SHP77 (cell line): ENCODE measurements at regions not wholly inside any gene's neighbourhood (a gene's known extent, or its start where the extent isn't known, plus 50 kb on each side); places are given as distances from the start of the nearest gene placed in this dataset.
"Not testable (repeated sequence)": the region's sequence is repeated elsewhere in the genome, so short reads cannot be mapped to it uniquely, and the experiment has no call there.

Experiments
- DNase-seq, 2 experiments: peaks; one replicate each; lab custom pipeline; 2025; lab: John Stamatoyannopoulos, UW

- no peak for DNase-seq
These were observed 962.1 kb downstream of the KCNJ18 start for GRCh38 chr17:22654447-22654846.

DNA sequence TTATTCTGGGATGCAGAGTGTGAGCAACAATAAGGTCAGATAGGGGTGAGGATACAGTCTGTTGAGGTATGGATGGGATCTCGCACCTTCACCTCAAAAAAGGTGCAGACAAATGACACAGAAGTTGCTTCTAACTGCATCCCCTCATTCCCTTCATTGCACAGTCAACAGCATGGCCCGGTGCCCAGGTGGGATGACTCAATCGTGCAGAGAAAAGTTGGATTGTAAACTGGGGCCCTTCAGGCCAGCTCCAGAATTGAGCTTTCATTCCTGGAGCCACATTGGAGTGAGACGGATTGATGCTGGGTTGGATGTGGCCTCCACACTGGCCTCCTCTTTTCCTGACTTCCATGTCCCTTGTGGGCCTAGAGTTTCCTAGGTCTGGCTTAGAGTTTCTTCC lies 977.4 kb downstream of the KCNJ18 start:
- no peak for DNase-seq

GRCh38 chr17:22671110-22671509 lies 978.8 kb downstream of the KCNJ18 start:
- no peak for DNase-seq

- DNase-seq = no peak
These were observed 999.9 kb downstream of the KCNJ18 start for GRCh38 chr17:22692066-22692805.

GRCh38 chr17:22692806-22693171 lies 1000.5 kb downstream of the KCNJ18 start:
- no peak for DNase-seq

DNA sequence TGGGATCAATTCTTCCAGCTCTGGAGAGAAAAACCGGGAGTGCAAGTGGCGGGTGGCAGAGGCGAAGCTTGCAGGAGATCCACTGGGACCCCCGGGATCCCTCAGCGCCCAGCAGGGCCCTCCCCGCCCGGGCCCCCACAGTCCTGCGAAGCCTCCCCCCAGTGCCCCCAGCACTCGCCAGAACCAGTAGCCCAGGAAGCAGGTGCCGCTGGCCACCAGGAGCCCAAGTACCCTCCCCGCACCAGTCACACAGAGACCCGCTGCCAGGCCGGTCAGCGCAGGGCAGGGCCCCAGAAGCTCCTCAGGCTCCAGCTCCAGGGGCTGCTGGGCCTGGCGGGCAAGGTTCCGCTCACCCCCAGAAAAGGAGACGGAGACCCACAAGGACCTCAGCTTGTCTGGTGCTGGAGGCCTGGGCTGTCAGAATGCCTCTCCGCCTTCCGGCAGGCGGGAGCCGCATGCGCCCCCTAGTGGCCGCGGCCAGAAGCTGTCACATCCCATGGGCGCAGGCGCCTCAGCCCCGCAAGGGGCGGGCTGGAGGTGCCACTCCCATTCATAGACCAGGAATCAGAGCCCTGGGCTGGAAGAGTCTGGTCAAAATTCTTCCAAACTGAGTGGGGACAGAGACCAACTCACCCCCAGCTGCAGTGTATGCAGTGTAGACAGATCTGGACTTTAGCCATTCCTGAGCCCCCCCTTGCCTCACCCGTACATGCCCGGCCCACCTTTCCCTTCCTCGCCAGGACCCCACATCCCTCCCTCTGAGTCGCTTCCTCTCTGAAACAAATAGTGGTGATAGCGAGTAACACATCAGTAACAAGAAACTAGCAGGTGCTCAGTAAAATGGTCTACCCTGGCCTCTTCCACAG lies 1002.3 kb downstream of the KCNJ18 start:
- DNase-seq = peak; percentile 17 to 33

DNA sequence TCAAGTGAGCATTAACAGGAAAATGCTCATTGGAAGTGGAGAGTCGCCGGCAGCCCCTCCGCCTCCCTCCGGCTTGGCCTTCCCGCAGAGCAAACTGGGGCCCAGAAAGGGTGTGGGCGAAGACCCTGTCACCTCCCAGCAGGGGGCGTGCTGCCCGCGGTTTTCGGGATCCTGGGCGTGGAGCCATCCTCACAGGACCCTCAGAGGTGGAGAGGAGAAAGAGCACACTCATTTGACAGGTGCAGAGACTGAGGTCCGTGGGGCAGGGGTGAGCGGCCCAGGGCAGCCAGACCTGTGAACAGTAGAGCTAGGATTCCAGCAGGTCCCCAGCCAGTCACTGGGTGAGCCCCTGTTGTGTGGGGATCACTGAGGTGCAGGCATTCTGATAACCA lies 1002.9 kb downstream of the KCNJ18 start:
- DNase-seq = no peak

DNA sequence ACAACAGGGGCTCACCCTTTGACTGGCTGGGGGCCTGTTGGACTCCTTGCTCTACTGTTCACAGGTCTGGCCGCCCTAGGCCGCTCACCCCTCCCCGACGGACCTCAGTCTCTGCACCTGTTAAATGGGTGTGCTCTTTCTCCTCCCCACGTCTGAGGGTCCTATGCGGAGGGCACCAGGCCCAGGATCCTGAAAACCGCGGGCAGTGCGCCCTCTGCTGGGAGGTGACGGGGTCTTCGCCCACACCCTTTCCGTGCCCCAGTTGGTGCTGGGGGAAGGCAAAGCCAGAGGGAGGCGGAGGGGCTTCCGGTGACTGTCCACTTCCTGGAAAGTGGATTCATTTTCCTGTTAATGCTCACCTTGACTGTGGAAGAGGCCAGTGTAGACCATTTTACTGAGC lies 1010.9 kb downstream of the KCNJ18 start:
- DNase-seq = peak in 1 of 2 experiments; percentile 20

GRCh38 chr17:22703786-22704441 lies 1011.6 kb downstream of the KCNJ18 start:
- DNase-seq = peak in 1 of 2 experiments; percentile 47

DNA sequence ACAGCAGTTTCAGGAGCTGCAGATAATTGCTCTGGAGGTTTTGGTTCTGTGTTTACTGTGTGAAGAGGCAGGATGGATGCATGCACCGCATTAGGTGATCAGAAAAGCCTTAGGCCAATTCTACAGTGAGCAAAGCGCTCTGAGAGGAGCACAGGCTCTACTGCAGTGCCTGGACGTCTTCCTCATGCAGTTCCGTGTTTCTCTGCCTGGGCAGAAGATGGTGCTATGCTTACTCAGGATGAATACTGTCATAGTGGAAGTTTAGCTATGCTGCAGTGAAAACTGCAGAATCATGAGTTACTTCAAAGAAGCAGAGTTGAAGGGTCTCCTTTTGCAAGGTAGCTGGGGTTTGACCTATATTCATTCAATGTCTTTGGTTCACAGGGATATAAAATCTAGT lies 1012.4 kb downstream of the KCNJ18 start:
- DNase-seq = no peak

- DNase-seq = no peak
These were observed 1015.3 kb downstream of the KCNJ18 start for GRCh38 chr17:22707626-22708025.

DNA sequence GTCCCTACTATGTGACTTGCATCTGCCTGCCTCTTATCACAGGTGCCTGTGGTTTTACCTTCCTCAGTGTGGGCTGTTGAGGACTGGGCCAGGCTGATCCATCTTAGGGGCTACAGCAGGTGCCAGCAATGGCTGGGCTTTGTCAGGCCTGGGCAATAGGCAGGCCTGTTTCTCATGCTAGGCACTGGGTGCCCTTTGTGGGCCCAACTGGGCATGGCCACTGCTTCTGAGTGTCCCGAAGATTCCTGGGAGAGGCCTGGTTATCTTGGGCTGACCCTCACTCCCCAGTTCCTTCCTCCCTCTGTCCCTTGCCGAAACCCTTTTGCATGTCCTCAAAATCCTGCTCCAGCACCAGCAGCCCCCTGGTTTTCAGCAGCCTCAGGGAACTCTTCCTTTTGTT lies 1024.9 kb downstream of the KCNJ18 start:
- no peak for DNase-seq

DNA sequence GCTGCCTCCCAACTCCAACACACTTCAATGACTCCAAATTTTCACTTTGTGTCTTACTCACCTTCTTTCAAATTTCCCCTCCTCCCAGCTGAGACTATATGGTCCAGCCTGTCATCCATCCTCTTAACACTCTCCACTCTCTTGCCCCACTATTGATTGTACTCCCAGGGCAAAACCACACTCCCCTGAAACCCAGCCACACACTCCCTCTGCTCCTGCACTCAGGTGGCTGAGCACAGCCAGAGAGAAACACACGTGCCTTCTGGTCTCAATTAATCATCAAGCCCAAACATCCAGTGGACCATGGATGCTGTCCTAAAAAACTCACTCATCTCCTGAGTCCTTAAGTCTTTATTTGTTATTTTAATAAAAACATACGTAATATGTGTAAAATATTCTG lies 1026.4 kb downstream of the KCNJ18 start:
- no peak for DNase-seq

- DNase-seq = not testable (repeated sequence)
These were observed 1048.7 kb downstream of the KCNJ18 start for GRCh38 chr17:22741066-22741465.
